Activated T-cell treated with anti-CD3 and anti-CD28 coated beads, Interleukin-2, amount 50 U/mL, for 24 hours (primary cell): ENCODE measurements at regions not wholly inside any gene's neighbourhood (a gene's known extent, or its start where the extent isn't known, plus 50 kb on each side); places are given as distances from the start of the nearest gene placed in this dataset.

Source experiments
- DNase-seq: peaks from one replicate; pipeline ENCODE4 v3.0.0-alpha.2; 2020
- H3K27ac Mint-ChIP-seq: 2 replicates; pipeline ENCODE4 v1.8.0; 2020; ENCODE audit warnings: mild to moderate bottlenecking, mixed read lengths
- H3K27me3 Mint-ChIP-seq: 2 replicates; pipeline ENCODE4 v1.8.0; 2020; ENCODE audit warnings: mixed read lengths
- H3K36me3 Mint-ChIP-seq: 2 replicates; pipeline ENCODE4 v1.8.0; 2020; ENCODE audit warnings: low read depth, mixed read lengths
- H3K4me1 Mint-ChIP-seq: 2 replicates; pipeline ENCODE4 v1.8.0; 2020; ENCODE audit warnings: low read depth, mixed read lengths
- H3K4me3 Mint-ChIP-seq: 2 replicates; pipeline ENCODE4 v1.8.0; 2020; ENCODE audit warnings: mild to moderate bottlenecking, moderate library complexity, mixed read lengths
- H3K9me3 Mint-ChIP-seq: 2 replicates; pipeline ENCODE4 v1.8.0; 2020; ENCODE audit warnings: mixed read lengths

DNA sequence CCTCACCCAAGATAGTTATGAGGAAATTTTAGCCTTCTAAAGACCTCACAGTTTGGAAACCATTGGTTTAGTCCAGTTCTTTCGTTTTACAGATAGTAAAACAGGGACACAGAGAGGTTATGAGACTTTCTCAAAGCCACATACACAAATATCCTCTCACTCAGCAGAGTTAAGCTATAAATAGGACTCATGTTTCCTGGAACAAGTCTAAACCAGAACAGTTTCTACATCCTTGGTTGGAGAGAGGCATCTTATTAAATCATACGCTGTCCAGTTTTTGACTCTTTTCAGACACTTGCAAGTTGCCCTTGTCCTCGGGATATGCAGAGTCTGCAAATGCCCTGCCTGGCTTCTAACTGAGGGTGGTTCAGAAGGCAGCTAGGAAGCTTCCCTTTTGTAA, 462.1 kb upstream of the DEPDC1 start:
- no peaks in the 10 kb centered on the region for H3K4me1 Mint-ChIP-seq

GRCh38 chr1:68959461-68960030, 462.7 kb upstream of the DEPDC1 start:
- no peaks in the 10 kb centered on the region for H3K4me1 Mint-ChIP-seq
- H3K27ac Mint-ChIP-seq, result no peak overlapping the region
- DNase-seq, result no peak
- no peaks in the 10 kb centered on the region for H3K27me3 Mint-ChIP-seq
- H3K9me3 Mint-ChIP-seq, result peaks cover 8% of the 10 kb centered on the region
- H3K36me3 Mint-ChIP-seq, result no peaks in the 10 kb centered on the region
- no peak overlapping the region for H3K4me3 Mint-ChIP-seq

More for the DNA sequence above, 462.1 kb upstream of the DEPDC1 start:
- no peaks in the 10 kb centered on the region for H3K36me3 Mint-ChIP-seq
- no peaks in the 10 kb centered on the region for H3K27me3 Mint-ChIP-seq
- no peak overlapping the region for H3K4me3 Mint-ChIP-seq
- peaks cover 8% of the 10 kb centered on the region for H3K9me3 Mint-ChIP-seq
- H3K27ac Mint-ChIP-seq, result no peak overlapping the region
- no peak for DNase-seq

- Mint-ChIP-seq H3K27ac (no peak overlapping the region), H3K36me3 (no peaks in the 10 kb centered on the region)
Observed at GRCh38 chr1:68961143-68961542, 464.3 kb upstream of the DEPDC1 start.

GRCh38 chr1:68963353-68963752, 466.5 kb upstream of the DEPDC1 start:
- Mint-ChIP-seq H3K9me3 (peaks cover 8% of the 10 kb centered on the region), H3K27me3 (no peaks in the 10 kb centered on the region), H3K27ac (no peak overlapping the region), H3K36me3 (no peaks in the 10 kb centered on the region), H3K4me1 (no peaks in the 10 kb centered on the region), H3K4me3 (no peak overlapping the region)
- DNase-seq, result no peak

More at GRCh38 chr1:68961143-68961542, 464.3 kb upstream of the DEPDC1 start:
- no peak for DNase-seq
- no peaks in the 10 kb centered on the region for H3K27me3 Mint-ChIP-seq
- H3K9me3 Mint-ChIP-seq, result peaks cover 8% of the 10 kb centered on the region
- no peak overlapping the region for H3K4me3 Mint-ChIP-seq
- H3K4me1 Mint-ChIP-seq, result no peaks in the 10 kb centered on the region

DNA sequence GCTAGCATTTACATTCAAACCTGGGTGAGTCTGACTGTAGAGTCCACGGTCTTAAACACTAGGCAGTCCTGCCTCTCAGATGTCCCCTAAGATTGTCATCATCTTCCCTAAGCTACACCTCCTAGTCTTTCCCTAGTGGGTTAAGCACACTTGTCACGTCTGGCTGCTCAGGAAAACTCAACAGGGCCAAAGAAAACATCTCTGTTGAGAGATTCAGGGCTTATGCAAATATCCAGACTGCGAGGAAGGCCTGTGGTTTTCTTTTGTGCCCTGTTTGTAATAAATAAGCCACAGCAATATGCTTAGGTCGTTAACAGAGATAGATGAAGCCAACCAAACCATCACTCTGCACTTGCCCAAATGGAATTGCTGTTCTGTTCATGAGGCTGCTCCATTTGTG, 472.6 kb upstream of the DEPDC1 start:
- H3K4me3 Mint-ChIP-seq, result no peak overlapping the region
- H3K27me3 Mint-ChIP-seq, result no peaks in the 10 kb centered on the region
- no peak overlapping the region for H3K27ac Mint-ChIP-seq
- H3K4me1 Mint-ChIP-seq, result no peaks in the 10 kb centered on the region
- H3K36me3 Mint-ChIP-seq, result no peaks in the 10 kb centered on the region
- no peak for DNase-seq
- H3K9me3 Mint-ChIP-seq, result peaks cover 3% of the 10 kb centered on the region

DNA sequence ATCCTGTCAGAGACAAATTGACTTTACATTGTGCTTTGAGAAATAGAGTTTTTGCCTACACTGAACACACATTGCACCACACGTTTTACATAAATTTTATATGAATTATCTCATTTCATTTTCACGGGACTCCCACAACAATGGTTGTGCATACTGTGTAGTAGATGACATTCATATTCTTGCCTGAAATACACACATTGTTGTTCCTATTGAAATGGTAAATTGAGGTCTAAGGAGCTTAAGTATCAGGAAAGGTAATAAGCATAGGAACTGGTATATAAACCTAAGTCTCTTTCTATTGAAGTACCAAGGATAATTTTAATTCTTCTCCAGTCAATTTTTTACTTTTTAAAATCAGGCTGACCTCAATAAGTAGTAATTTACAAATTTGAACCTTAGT, 473.7 kb upstream of the DEPDC1 start:
- no peaks in the 10 kb centered on the region for H3K4me1 Mint-ChIP-seq
- H3K36me3 Mint-ChIP-seq, result no peaks in the 10 kb centered on the region
- no peaks in the 10 kb centered on the region for H3K27me3 Mint-ChIP-seq
- H3K9me3 Mint-ChIP-seq, result peaks cover 3% of the 10 kb centered on the region
- no peak for DNase-seq
- H3K4me3 Mint-ChIP-seq, result no peak overlapping the region
- H3K27ac Mint-ChIP-seq, result no peak overlapping the region

- DNase-seq, result no peak
- Mint-ChIP-seq H3K27me3 (no peaks in the 10 kb centered on the region), H3K4me3 (no peak overlapping the region), H3K4me1 (no peaks in the 10 kb centered on the region), H3K36me3 (no peaks in the 10 kb centered on the region), H3K27ac (no peak overlapping the region), H3K9me3 (peaks cover 5% of the 10 kb centered on the region)
Observed at GRCh38 chr1:68973459-68974244, 476.8 kb upstream of the DEPDC1 start.

DNA sequence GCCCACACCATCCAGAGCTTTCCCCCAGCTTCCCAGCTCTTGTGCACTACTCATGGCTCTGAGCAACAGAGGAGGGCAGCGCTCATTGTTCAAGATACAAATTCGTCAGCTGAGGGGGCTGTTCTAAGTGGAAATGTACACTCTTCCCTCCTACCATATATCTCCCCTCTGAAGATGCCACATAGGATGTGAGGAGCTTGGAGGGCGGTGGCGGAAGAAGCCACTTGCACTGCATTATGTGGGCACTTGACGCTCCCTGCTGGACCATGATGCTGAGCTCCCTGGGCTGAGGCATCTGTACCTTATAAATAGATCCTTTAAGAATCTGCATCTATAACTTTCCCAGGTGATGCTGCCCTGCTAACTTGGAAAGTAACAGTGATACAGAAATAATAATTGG, 477.6 kb upstream of the DEPDC1 start:
- Mint-ChIP-seq H3K9me3 (peaks cover 5% of the 10 kb centered on the region), H3K36me3 (no peaks in the 10 kb centered on the region), H3K4me3 (no peak overlapping the region), H3K27ac (no peak overlapping the region), H3K4me1 (no peaks in the 10 kb centered on the region), H3K27me3 (no peaks in the 10 kb centered on the region)
- DNase-seq, result no peak

GRCh38 chr1:68975212-68975933, 478.5 kb upstream of the DEPDC1 start:
- Mint-ChIP-seq H3K4me1 (no peaks in the 10 kb centered on the region), H3K4me3 (no peak overlapping the region), H3K27ac (no peak overlapping the region), H3K27me3 (no peaks in the 10 kb centered on the region), H3K36me3 (no peaks in the 10 kb centered on the region), H3K9me3 (peaks cover 8% of the 10 kb centered on the region)
- DNase-seq, result no peak

GRCh38 chr1:68976916-68977610, 480.2 kb upstream of the DEPDC1 start:
- Mint-ChIP-seq H3K4me3 (no peak overlapping the region), H3K27ac (no peak overlapping the region), H3K36me3 (no peaks in the 10 kb centered on the region), H3K4me1 (no peaks in the 10 kb centered on the region), H3K27me3 (no peaks in the 10 kb centered on the region), H3K9me3 (peaks cover 8% of the 10 kb centered on the region)
- DNase-seq, result no peak

GRCh38 chr1:68979891-68980290, 483.0 kb upstream of the DEPDC1 start:
- H3K4me1 Mint-ChIP-seq, result no peaks in the 10 kb centered on the region

GRCh38 chr1:68984289-68984688, 487.4 kb upstream of the DEPDC1 start:
- DNase-seq, result no peak
- Mint-ChIP-seq H3K36me3 (no peaks in the 10 kb centered on the region), H3K4me3 (no peak overlapping the region), H3K9me3 (peaks cover 21% of the 10 kb centered on the region), H3K27me3 (no peaks in the 10 kb centered on the region), H3K4me1 (no peaks in the 10 kb centered on the region), H3K27ac (no peak overlapping the region)

More at GRCh38 chr1:68979891-68980290, 483.0 kb upstream of the DEPDC1 start:
- Mint-ChIP-seq H3K4me3 (no peak overlapping the region), H3K27ac (no peak overlapping the region), H3K9me3 (peaks cover 9% of the 10 kb centered on the region), H3K36me3 (no peaks in the 10 kb centered on the region), H3K27me3 (no peaks in the 10 kb centered on the region)
- no peak for DNase-seq

DNA sequence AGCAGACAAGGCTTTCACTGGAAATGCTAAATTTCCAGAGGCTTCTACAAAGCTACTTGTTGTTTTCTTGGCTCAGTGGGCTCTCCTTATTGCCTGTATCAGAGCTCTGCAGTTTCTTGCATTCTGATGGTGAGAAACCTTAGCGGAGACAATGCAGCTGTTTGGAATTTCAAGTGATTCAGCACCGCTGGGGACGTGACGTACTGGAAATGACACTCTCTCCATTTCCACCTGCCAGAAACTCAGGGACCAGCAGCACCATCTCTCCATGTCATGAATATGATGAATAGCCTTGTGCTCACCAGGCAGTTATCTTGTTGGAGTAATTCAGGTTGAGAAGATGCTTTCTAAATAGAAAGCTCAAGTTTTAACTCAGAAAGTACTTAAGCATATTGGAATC, 497.2 kb upstream of the DEPDC1 start:
- H3K4me1 Mint-ChIP-seq, result no peaks in the 10 kb centered on the region
- no peak overlapping the region for H3K27ac Mint-ChIP-seq
- no peaks in the 10 kb centered on the region for H3K27me3 Mint-ChIP-seq
- peaks cover 13% of the 10 kb centered on the region for H3K9me3 Mint-ChIP-seq
- no peak for DNase-seq
- H3K4me3 Mint-ChIP-seq, result no peak overlapping the region
- no peaks in the 10 kb centered on the region for H3K36me3 Mint-ChIP-seq

DNA sequence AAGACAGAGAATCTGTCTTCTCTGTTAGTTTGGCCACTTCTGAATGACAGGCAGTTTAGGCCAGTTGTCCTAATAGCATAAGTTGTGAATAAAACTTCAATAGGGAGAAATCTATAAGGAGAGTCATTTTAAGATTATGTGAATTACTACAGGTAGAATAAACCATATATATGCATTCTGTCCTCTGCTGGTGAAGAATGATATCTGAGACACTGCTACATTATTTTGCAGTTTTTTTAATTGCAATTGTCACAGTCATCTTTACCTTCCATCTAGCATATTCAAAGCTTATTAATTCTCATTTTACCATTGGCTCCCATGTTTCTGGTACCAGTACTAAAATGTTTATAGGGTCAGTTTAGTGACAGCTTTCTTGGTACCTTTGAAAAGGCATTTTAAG, 519.6 kb upstream of the DEPDC1 start:
- no peak overlapping the region for H3K27ac Mint-ChIP-seq
- no peaks in the 10 kb centered on the region for H3K27me3 Mint-ChIP-seq
- H3K9me3 Mint-ChIP-seq, result peaks cover 2% of the 10 kb centered on the region
- no peaks in the 10 kb centered on the region for H3K4me1 Mint-ChIP-seq
- H3K4me3 Mint-ChIP-seq, result no peak overlapping the region
- H3K36me3 Mint-ChIP-seq, result no peaks in the 10 kb centered on the region
- no peak for DNase-seq
